HL-60 (cell line): ENCODE measurements at regions not wholly inside any gene's neighbourhood (a gene's known extent, or its start where the extent isn't known, plus 50 kb on each side); places are given as distances from the start of the nearest gene placed in this dataset.

Experiments
- CTCF ChIP-seq: IDR thresholded peaks from one replicate; pipeline ENCODE4 v1.5.1; 2011; ENCODE audit warnings: low read length, control low read depth, inconsistent platforms; ENCODE audit not compliant: insufficient read depth
- GABPA ChIP-seq: IDR thresholded peaks from 2 replicates; pipeline ENCODE4 v1.6.1; 2012; ENCODE audit warnings: low read depth
- POLR2AphosphoS5 ChIP-seq: IDR thresholded peaks from 2 replicates; pipeline ENCODE4 v1.6.1; 2012; ENCODE audit warnings: low read depth
- SPI1 ChIP-seq: IDR thresholded peaks from 2 replicates; pipeline ENCODE4 v1.6.1; 2012; ENCODE audit warnings: low read depth, mild to moderate bottlenecking, borderline replicate concordance

- TF ChIP-seq POLR2AphosphoS5 (no peak), CTCF (no peak), GABPA (no peak), SPI1 (no peak)
These were observed 470.1 kb downstream of the TMX3 start for GRCh38 chr18:68244786-68245185.
